AG04450 (cell line): ENCODE measurements at regions not wholly inside any gene's neighbourhood (a gene's known extent, or its start where the extent isn't known, plus 50 kb on each side); places are given as distances from the start of the nearest gene placed in this dataset.

Experiments
- CTCF ChIA-PET: fragments of 300-600, 350-600 bp; formaldehyde crosslinking; extraction: SDS; loops from one replicate; lab custom pipeline; 2022; ENCODE audit warnings: antibody characterized with exemption, inconsistent platforms; lab: Charles Lee
- POLR2A ChIA-PET: fragments of 350-600 bp; formaldehyde crosslinking; extraction: SDS; loops from one replicate; lab custom pipeline; 2021; ENCODE audit warnings: antibody characterized with exemption, inconsistent platforms; lab: Yijun Ruan, JAX
- DNase-seq: peaks from one replicate; pipeline ENCODE4 v3.0.0-alpha.2; 2011; ENCODE audit warnings: low read depth, low spot score
- H3K27ac ChIP-seq: one replicate; pipeline ENCODE4 v1.5.1; 2012; ENCODE audit warnings: low read depth, low read length, control low read depth
- H3K27me3 ChIP-seq: one replicate; pipeline ENCODE4 v1.6.0; 2012; ENCODE audit warnings: low read length; ENCODE audit not compliant: control insufficient read depth, insufficient read depth
- H3K4me3 ChIP-seq: 2 replicates; pipeline ENCODE4 v1.5.1; 2011; ENCODE audit warnings: mild to moderate bottlenecking, low read depth, low read length, control low read depth
- H3K9me3 ChIP-seq: 2 replicates; pipeline ENCODE4 v1.5.1; 2012; ENCODE audit warnings: low read length; ENCODE audit not compliant: control insufficient read depth, insufficient read depth
- CTCF ChIP-seq: IDR thresholded peaks from 2 replicates; pipeline ENCODE4 v1.5.1; 2011; ENCODE audit warnings: low read depth, low read length, control low read depth, inconsistent platforms

DNA sequence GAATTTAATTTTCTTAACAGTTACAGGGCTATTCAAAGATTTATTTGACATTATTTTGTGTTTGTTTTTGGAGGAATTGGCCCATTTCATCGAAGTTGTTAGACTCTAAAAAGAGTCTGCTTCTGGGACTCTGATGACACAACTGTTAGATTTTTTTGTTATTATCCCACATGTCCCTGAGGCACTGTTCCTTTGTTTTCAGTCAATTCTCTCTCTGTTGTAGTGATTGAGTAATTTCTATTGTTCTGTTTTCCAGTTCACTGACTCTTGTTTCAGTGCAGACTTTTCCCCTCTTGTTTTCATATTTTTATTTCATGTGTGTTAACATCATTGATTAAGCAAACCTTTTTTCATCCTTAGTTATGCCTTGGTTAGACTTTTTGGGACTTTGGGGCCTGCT lies 325.0 kb downstream of the ZNF326 start:
- ChIA-PET CTCF (no interaction called here), POLR2A (no interaction called here)
- no peak for TF ChIP-seq CTCF
- DNase-seq = no peak
- Histone ChIP-seq H3K27me3 (no peaks in the 10 kb centered on the region), H3K9me3 (no peaks in the 10 kb centered on the region), H3K4me3 (no peak overlapping the region), H3K27ac (no peak overlapping the region)

DNA sequence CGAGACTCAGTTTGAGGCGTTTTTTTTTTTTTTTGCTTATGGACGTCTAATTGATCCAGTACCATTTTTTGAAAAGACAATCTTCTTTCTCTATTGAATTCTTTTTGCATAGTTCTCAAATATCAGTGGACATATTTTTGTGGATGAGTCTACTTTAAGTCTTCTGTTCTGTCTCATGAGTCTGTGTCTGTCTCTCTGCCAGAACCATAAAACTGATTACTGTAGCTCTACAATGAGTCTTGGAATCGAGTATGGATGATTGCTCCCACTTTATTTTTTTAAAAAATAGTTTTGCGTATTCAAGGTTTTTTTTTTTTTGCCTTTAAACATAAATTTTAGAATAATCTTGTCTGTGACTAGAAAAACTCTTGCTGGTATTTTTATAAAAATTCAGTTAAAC lies 323.5 kb downstream of the ZNF326 start:
- no peaks in the 10 kb centered on the region for H3K27me3 ChIP-seq
- H3K9me3 ChIP-seq = no peaks in the 10 kb centered on the region; the same call in 1 of the 2 replicates
- no peak overlapping the region for H3K4me3 ChIP-seq
- POLR2A ChIA-PET = no interaction called here
- CTCF ChIA-PET = interaction anchor here (1.0 kb wide), 1 partner anchor 262 kb away, joined by 3 read pairs; no protein-coding TSS in a partner anchor
- H3K27ac ChIP-seq = no peak overlapping the region
- no peak for TF ChIP-seq CTCF
- no peak for DNase-seq

DNA sequence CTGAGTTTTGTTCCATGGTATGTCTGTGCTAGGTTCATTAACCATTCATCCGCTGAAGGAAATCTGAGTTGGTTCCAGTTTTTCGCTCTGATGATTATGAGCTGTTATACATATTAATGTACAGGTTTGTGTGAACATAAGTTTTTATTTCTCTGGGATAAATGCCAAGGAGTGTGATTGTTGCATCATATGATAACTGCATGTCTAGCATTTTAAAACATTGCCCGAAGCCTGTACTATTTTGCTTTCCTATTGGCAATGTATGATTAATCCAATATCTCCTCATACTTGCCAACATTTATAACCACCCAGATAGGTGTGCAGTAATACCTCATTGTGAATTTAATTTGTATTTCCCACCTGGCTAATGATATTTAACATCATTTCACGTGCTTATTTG lies 322.7 kb downstream of the ZNF326 start:
- POLR2A ChIA-PET = no interaction called here
- no peak for DNase-seq
- Histone ChIP-seq H3K4me3 (no peak overlapping the region), H3K27ac (no peak overlapping the region), H3K9me3 (no peaks in the 10 kb centered on the region; the same call in 1 of the 2 replicates), H3K27me3 (no peaks in the 10 kb centered on the region)
- CTCF ChIA-PET = interaction anchor here (1.0 kb wide), 1 partner anchor 263 kb away, joined by 3 read pairs; no protein-coding TSS in a partner anchor
- TF ChIP-seq CTCF = no peak

DNA sequence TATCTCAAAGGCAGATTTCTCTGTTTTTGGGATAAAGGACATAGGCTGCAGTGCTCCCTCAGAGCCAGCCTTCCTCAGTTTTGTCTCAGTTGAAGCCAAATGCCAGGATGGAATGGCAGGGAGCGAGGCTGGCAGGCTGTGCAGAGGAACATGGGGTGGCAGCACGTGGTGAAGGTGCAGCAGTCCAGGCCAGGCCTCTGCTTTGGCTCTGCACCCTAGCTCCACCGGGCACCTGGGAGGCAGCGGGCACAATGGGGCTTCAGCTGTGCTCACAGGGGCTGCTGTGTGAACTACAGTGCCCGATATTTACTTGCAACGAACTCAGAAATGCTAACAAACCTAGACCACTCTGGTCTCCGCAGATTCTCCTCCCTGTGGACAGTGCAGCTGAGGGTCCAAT lies 319.6 kb downstream of the ZNF326 start:
- no peak overlapping the region for H3K4me3 ChIP-seq
- no peak overlapping the region for H3K27ac ChIP-seq
- CTCF ChIA-PET = no interaction called here
- DNase-seq = no peak
- TF ChIP-seq CTCF = no peak
- POLR2A ChIA-PET = no interaction called here
- H3K9me3 ChIP-seq = no peaks in the 10 kb centered on the region; the same call in 1 of the 2 replicates
- H3K27me3 ChIP-seq = no peaks in the 10 kb centered on the region

- TF ChIP-seq CTCF = no peak
- ChIA-PET CTCF (no interaction called here), POLR2A (no interaction called here)
- no peak overlapping the region for H3K27ac ChIP-seq
- no peaks in the 10 kb centered on the region; the same call in 1 of the 2 replicates for H3K9me3 ChIP-seq
- no peak overlapping the region for H3K4me3 ChIP-seq
- H3K27me3 ChIP-seq = no peaks in the 10 kb centered on the region
- no peak for DNase-seq
Observed at GRCh38 chr1:90313778-90314177, 318.9 kb downstream of the ZNF326 start.
